ENCODE measurements at regions not wholly inside any gene's neighbourhood (a gene's known extent, or its start where the extent isn't known, plus 50 kb on each side); places are given as distances from the start of the nearest gene placed in this dataset.

GRCh38 chr13:40492511-40492910, 173.9 kb downstream of the FOXO1 start:
- no peak for DNase-seq (ENCODE audit: low read depth in 2 of 2)
- no peak overlapping the region for H3K4me3 ChIP-seq (replicated peaks in 1 of 4; ENCODE audit: control extremely low read depth in 1 of 4, insufficient read depth in 1 of 4, low read depth in 3 of 4, low read length in 4 of 4)
- H3K79me2 ChIP-seq (ENCODE audit: control insufficient read depth, insufficient read depth, low read length): no peaks in the 10 kb centered on the region
- H3K27ac ChIP-seq (ENCODE audit: insufficient read depth, low read length): no peak overlapping the region
- TF ChIP-seq CTCF (conservative IDR thresholded peaks at IDR 0.05 in 1 of 2, IDR thresholded peaks at IDR 0.05 in 1 of 2; ENCODE audit: low read depth in 1 of 2, low read length in 2 of 2) (no peak), EZH2 (IDR thresholded peaks at IDR 0.05; ENCODE audit: low read length, missing control alignments) (no peak)
- no peaks in the 10 kb centered on the region for H4K20me1 ChIP-seq (ENCODE audit: control insufficient read depth, extremely low read depth, insufficient read depth, low read length)
- no peaks in the 10 kb centered on the region for H3K36me3 ChIP-seq (ENCODE audit: control insufficient read depth, insufficient read depth, low read length)
- H3K9me3 ChIP-seq (ENCODE audit: control insufficient read depth, insufficient read depth, low read depth, low read length): no peaks in the 10 kb centered on the region
- no peak overlapping the region for H2AFZ ChIP-seq (ENCODE audit: low read length)
- H3K4me2 ChIP-seq (ENCODE audit: extremely low read depth, insufficient read depth, low read length): no peak overlapping the region
- H3K27me3 ChIP-seq (ENCODE audit: control insufficient read depth, insufficient read depth, low read length): no peaks in the 10 kb centered on the region
- no peaks in the 10 kb centered on the region for H3K4me1 ChIP-seq (ENCODE audit: control insufficient read depth, extremely low read depth, insufficient read depth, low read length)
- no peak overlapping the region for H3K9ac ChIP-seq (ENCODE audit: insufficient read depth, low read length)

DNA sequence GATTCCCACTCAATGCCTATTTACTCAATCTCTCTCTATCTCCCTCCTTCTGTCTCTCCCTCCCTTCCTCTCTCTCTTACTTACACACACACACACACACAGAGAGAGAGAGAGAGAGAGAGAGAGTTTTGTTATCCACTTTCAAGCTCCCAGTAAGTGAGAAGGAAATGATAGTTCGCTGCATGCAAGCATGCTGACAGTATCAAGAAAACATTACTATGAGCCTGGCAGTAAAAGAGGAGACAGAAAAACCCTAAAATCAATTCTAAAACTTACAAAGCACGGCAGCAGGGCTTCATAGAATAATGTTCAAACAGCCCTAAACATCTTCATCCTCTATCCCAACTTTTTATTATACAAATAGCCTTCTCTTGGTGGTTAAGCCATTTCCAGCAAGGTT, 171.9 kb downstream of the FOXO1 start:
- Histone ChIP-seq H3K36me3 (ENCODE audit: control insufficient read depth, insufficient read depth, low read length) (no peaks in the 10 kb centered on the region), H3K4me2 (ENCODE audit: extremely low read depth, insufficient read depth, low read length) (no peak overlapping the region), H2AFZ (ENCODE audit: low read length) (no peak overlapping the region), H3K27me3 (ENCODE audit: control insufficient read depth, insufficient read depth, low read length) (no peaks in the 10 kb centered on the region), H3K9ac (ENCODE audit: insufficient read depth, low read length) (no peak overlapping the region), H3K27ac (ENCODE audit: insufficient read depth, low read length) (no peak overlapping the region), H4K20me1 (ENCODE audit: control insufficient read depth, extremely low read depth, insufficient read depth, low read length) (no peaks in the 10 kb centered on the region), H3K4me3 (replicated peaks in 1 of 4; ENCODE audit: control extremely low read depth in 1 of 4, insufficient read depth in 1 of 4, low read depth in 3 of 4, low read length in 4 of 4) (no peak overlapping the region), H3K4me1 (ENCODE audit: control insufficient read depth, extremely low read depth, insufficient read depth, low read length) (no peaks in the 10 kb centered on the region), H3K79me2 (ENCODE audit: control insufficient read depth, insufficient read depth, low read length) (no peaks in the 10 kb centered on the region), H3K9me3 (ENCODE audit: control insufficient read depth, insufficient read depth, low read depth, low read length) (no peaks in the 10 kb centered on the region)
- TF ChIP-seq CTCF (conservative IDR thresholded peaks at IDR 0.05 in 1 of 2, IDR thresholded peaks at IDR 0.05 in 1 of 2; ENCODE audit: low read depth in 1 of 2, low read length in 2 of 2): no peak
- TF ChIP-seq EZH2 (IDR thresholded peaks at IDR 0.05; ENCODE audit: low read length, missing control alignments): no peak
- DNase-seq (ENCODE audit: low read depth in 2 of 2): peak; percentile 37 to 46

GRCh38 chr13:40494946-40495620, 171.4 kb downstream of the FOXO1 start:
- Histone ChIP-seq H3K9ac (ENCODE audit: insufficient read depth, low read length) (no peak overlapping the region), H3K9me3 (ENCODE audit: control insufficient read depth, insufficient read depth, low read depth, low read length) (no peaks in the 10 kb centered on the region), H3K4me3 (replicated peaks in 1 of 4; ENCODE audit: control extremely low read depth in 1 of 4, insufficient read depth in 1 of 4, low read depth in 3 of 4, low read length in 4 of 4) (no peak overlapping the region), H4K20me1 (ENCODE audit: control insufficient read depth, extremely low read depth, insufficient read depth, low read length) (no peaks in the 10 kb centered on the region), H3K4me1 (ENCODE audit: control insufficient read depth, extremely low read depth, insufficient read depth, low read length) (no peaks in the 10 kb centered on the region), H2AFZ (ENCODE audit: low read length) (no peak overlapping the region), H3K79me2 (ENCODE audit: control insufficient read depth, insufficient read depth, low read length) (no peaks in the 10 kb centered on the region), H3K36me3 (ENCODE audit: control insufficient read depth, insufficient read depth, low read length) (no peaks in the 10 kb centered on the region), H3K27ac (ENCODE audit: insufficient read depth, low read length) (no peak overlapping the region), H3K27me3 (ENCODE audit: control insufficient read depth, insufficient read depth, low read length) (no peaks in the 10 kb centered on the region), H3K4me2 (ENCODE audit: extremely low read depth, insufficient read depth, low read length) (no peak overlapping the region)
- DNase-seq (ENCODE audit: low read depth in 2 of 2): no peak
- TF ChIP-seq EZH2 (IDR thresholded peaks at IDR 0.05; ENCODE audit: low read length, missing control alignments): no peak
- TF ChIP-seq CTCF (conservative IDR thresholded peaks at IDR 0.05 in 1 of 2, IDR thresholded peaks at IDR 0.05 in 1 of 2; ENCODE audit: low read depth in 1 of 2, low read length in 2 of 2): no peak

All from fibroblast of lung (primary cell).